Gastroesophageal sphincter (tissue), 3 donors: ENCODE measurements at regions not wholly inside any gene's neighbourhood (a gene's known extent, or its start where the extent isn't known, plus 50 kb on each side); places are given as distances from the start of the nearest gene placed in this dataset.

Experiments used
- CTCF ChIP-seq, 4 experiments: fragments of 200-600 bp in 2 of 4; fragments of 450-650 bp in 2 of 4; sonication (generic) in 1 of 4; IDR thresholded peaks; one replicate each; pipeline ENCODE4 v1.5.1; 2017 to 2019; ENCODE audit warnings: antibody characterized with exemption in 4 of 4, mild to moderate bottlenecking in 2 of 4, moderate library complexity in 2 of 4
- EP300 ChIP-seq: sonication (generic); formaldehyde crosslinking; IDR thresholded peaks from one replicate; pipeline ENCODE4 v1.6.1; 2017; ENCODE audit warnings: antibody characterized with exemption, mild to moderate bottlenecking
- POLR2A ChIP-seq, 2 donors: fragments of 450-650 bp; IDR thresholded peaks; one replicate each; pipeline ENCODE4 v1.6.1; 2017; ENCODE audit warnings: antibody characterized with exemption in 2 of 2, mild to moderate bottlenecking in 2 of 2, moderate library complexity in 1 of 2
- POLR2AphosphoS5 ChIP-seq: sonication (generic); formaldehyde crosslinking; IDR thresholded peaks from one replicate; pipeline ENCODE4 v1.6.1; 2017; ENCODE audit warnings: antibody characterized with exemption

- TF ChIP-seq CTCF (IDR thresholded peaks at IDR 0.05), result no peak
- no peak for TF ChIP-seq POLR2A (IDR thresholded peaks at IDR 0.05)
- no peak for TF ChIP-seq POLR2AphosphoS5
- TF ChIP-seq EP300, result no peak
Observed at GRCh38 chr6:44572346-44572745, 184.8 kb downstream of the CDC5L start.
